GM19099 (cell line): ENCODE measurements at regions not wholly inside any gene's neighbourhood (a gene's known extent, or its start where the extent isn't known, plus 50 kb on each side); places are given as distances from the start of the nearest gene placed in this dataset.

Experiments
- POLR2A ChIP-seq: IDR thresholded peaks from 3 replicates; pipeline ENCODE4 v1.6.1; 2011; ENCODE audit warnings: low read depth; ENCODE audit not compliant: insufficient read length; ENCODE audit errors: extremely low read depth

- TF ChIP-seq POLR2A, result no peak
Measured at GRCh38 chr12:131608740-131609690, 101.9 kb upstream of the SFSWAP start.

DNA sequence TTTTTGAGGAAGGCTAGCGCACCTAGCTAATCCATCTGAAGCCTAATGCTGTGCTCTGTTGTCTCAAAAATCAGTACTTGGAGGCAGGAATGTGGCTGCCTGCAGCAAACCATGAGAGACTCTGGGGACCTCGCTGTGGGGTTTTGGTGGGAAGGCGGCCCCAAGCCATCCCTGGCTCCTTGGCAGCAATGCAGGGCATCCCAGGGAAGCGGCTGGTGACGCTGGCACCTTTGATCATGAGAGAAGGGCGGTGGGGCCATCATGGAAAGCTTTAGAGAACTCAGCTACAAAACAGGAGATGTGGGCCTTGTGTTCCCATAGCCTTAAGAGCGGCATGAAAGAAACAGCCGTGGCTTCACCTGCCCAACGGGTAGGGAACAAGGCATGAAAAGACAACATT, 101.1 kb upstream of the SFSWAP start:
- TF ChIP-seq POLR2A, result no peak

DNA sequence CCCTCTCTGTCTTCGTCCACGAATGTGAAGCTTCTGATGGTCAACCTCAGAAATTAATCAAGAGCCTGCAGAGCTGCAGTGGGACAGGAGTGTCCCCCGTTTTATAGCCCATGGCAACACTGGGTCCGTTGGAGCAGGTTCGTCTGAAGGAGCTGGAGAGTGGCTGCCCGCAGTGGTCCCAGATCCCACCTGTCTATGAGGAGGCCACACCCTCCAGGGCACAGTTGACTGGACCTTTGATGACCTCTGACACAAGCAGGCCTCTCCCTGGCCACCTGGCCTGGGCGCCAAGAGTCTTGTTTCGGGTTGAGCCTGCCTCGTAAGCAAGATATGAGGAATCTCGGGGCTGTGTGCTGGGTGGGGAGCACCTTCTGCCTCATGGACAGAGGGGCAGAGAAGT, 100.7 kb upstream of the SFSWAP start:
- TF ChIP-seq POLR2A, result no peak

DNA sequence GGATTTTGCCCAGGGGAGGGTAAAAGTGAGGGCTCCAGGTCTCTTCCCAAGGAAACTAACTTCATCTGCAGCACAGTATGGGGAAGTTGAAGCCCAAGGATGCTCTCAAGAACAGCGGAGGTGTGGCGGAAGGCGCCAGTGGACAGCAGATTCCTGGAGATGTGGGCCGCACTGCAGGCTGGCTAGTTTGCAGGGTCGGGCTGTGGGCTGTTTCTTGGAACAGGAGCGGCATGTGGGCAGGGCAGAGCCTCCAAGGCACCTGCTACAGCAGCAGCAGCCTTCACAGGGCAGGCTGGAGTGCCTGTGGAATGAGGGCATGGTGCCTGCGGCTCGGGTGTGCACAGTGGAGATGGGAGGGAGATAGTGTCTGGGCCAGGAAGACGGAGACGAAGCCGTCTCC, 100.0 kb upstream of the SFSWAP start:
- no peak for TF ChIP-seq POLR2A

- no peak for TF ChIP-seq POLR2A
Measured at GRCh38 chr12:131611416-131612091, 99.3 kb upstream of the SFSWAP start.

DNA sequence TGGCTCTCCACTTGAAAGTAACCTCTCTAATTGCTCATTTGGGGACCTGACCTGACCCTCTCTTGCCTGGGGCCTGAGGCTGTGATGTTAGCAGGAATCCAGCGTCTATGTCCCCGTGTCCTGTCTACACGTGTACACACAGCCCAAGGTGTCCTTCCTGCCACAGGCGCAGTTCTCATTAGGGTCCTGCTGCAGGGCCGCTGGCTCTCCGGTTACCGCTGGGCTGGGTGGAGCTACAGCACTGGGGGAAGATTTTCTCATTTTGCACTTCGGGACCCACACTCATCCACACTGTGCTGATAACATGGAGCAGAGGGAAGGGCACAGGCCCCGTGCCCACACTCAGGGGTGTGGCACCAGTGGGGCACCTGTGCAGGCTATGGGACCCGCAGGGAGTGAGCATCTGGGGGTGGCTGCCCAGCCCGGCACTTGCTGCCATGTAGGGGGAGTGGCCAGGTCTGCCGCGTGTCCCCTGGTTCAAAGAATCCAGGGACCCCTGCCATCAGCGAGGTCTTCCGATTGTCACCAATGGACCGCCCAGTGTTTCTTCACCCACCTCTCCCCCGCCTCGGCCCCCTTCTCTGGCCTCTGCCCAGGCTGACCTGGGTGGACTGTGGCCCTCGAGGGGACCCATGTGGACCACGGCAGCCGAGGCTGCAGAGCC, 98.7 kb upstream of the SFSWAP start:
- TF ChIP-seq POLR2A, result no peak

- TF ChIP-seq POLR2A, result no peak
Measured at GRCh38 chr12:131613186-131613585, 97.7 kb upstream of the SFSWAP start.

- no peak for TF ChIP-seq POLR2A
Measured at GRCh38 chr12:131613678-131614077, 97.2 kb upstream of the SFSWAP start.

- TF ChIP-seq POLR2A, result no peak
Measured at GRCh38 chr12:131615326-131616042, 95.4 kb upstream of the SFSWAP start.

DNA sequence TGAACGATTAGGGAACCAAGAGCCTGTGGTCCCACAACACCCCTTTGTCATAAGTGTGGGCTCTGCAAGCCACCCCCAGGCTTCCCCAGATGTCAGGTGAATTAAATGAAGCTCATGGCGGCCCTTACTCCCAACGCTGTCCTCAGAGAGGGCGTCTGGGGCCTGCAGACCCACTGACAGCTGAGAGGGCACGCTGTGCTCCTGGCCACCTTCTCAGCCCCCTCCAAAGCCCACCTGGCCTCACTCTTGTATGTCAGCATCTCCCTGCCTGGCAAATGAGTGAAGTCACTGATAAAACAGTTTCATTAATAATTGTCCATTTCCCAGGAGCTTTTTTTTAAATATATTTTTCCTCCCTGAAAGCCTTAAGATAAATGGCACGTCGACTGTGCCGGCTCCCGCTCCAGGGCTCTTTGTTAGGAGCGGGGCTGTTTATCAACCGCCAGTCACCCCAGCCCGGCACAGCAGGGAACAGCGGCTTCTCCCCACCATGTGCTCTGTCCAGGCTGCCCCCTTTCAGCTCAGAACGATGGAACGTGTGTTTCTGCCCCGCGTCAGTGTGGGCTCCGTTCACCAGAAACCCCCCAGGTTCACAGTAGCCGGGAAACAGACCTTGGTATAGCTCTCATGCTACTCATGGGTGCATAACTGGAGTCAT, 94.7 kb upstream of the SFSWAP start:
- no peak for TF ChIP-seq POLR2A

DNA sequence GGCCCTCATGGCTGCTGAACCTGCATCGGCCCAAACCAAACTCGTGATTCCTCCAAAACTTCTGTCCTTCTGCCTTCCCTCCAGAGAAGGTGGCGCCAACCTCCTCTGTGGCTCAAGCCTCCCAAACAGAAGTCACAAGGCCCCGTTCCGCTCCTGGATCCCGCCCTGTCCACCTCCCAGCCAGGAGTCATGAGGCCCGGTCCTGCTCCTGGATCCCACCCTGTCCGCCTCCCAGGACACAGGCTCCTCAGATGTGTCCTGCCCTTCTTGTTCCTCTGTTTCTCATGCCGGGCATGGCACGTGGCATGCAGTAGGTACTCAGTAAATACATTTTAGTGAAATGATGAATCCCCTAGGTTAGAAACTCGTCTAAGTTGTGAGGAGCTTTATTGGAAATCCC, 94.2 kb upstream of the SFSWAP start:
- TF ChIP-seq POLR2A, result no peak

DNA sequence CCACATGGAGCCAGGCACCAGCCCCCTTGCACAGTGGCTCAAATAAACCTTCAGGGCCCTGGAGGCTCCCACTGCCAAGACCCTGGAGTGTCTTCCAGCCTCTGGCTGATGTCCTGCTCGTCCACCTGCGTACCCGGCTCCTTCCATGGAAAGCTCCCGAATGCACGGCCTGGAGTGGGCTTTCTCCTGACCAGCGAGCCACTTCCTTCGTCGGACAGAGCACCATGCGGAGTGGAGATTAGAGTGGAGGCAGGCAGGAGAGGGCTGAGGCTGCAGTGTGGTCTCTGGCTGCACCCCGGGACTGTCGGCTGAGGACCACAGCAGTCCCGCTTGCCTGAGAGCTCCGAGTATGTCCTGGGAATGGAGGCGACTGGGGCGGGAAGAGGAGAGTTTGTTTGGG, 93.7 kb upstream of the SFSWAP start:
- TF ChIP-seq POLR2A, result no peak

DNA sequence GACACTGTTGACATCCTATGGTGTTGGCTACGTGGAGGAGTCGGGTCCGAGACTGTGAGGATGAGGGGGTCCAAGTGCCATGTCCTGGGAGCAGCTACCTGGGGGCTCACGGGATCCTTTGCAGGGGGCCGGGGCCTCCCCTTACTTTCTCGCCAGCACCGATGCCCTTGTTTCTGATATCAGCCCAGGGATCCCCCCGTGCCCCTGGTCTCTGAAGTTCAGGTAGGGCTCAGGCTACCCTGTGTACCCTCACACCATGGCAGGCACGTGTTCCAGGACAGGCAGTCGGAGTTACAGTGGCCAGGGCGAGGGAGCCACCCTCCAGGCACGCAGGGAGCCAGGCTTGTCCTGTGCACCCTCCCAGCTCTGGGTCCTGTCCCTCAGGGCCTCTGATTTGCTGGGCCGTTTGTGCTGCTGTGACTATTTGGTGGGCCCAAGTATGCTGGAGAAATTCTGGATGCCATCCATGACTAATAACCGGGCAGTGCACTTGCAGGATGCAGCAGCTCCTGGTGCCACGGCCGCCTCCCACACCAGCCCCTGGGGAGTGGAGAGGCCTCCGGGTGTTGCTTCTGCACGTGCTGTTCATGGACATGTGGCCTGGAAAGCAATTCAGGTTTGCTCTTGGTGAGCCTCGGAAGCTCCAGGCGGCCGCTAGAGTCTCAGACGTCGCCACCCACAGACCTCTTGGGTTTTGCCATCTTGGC, 93.1 kb upstream of the SFSWAP start:
- TF ChIP-seq POLR2A, result no peak

DNA sequence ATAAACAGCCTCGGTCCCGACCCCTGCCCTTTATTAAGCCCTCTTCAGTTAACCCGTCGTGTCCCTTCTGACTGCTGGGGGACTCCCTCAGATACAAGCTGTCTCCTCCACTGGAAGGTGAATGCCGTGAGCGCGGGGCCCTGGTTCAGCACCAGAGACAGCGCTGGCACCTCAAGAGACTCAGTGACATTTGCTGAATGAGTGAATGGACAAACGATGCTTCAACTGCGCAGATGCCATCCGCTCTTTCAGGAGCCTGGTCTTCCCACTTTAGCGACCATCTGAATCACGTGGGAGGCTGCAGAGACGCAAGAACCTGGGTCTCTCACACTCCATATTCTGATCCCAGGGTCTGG, 92.6 kb upstream of the SFSWAP start:
- no peak for TF ChIP-seq POLR2A

DNA sequence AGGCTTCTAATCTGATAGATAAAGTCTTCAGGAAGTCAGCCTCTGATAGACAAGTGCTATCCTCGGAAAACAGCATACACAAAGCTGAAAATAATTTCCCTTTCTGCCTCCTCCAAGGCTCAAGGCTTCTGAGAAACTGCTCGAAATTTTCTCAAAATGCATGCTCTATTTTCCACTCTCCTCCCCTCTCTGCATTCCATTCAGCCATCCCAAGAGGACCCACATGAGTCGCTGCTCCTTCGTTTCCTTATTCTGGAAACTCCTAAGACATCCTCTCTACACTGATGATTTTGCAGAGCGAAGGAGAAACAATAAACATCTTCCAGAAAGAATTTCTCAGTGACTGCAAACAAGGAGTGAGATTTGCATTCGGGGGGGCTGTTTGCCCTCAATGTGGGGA, 92.2 kb upstream of the SFSWAP start:
- no peak for TF ChIP-seq POLR2A
